Prostate gland (tissue), 2 donors: ENCODE measurements at regions not wholly inside any gene's neighbourhood (a gene's known extent, or its start where the extent isn't known, plus 50 kb on each side); places are given as distances from the start of the nearest gene placed in this dataset.

Experiments
- DNase-seq: peaks from one replicate; pipeline ENCODE4 v3.0.0-alpha.2; 2019; ENCODE audit warnings: low spot score
- H3K27ac ChIP-seq, 2 donors: fragments of 200-600 bp; sonication (generic); 2 replicates each; pipeline ENCODE4 v1.5.1; 2017 to 2019
- H3K27me3 ChIP-seq: fragments of 200-600 bp; sonication (generic); replicated peaks from 2 replicates; pipeline ENCODE4 v1.5.1; 2019; ENCODE audit not compliant: insufficient read depth
- H3K36me3 ChIP-seq, 2 donors: fragments of 200-600 bp; sonication (generic); 1 replicate in 1 of 2; 2 replicates in 1 of 2; pipeline versions ENCODE4 v1.5.1 to v1.8.1; 2017 to 2019
- H3K4me1 ChIP-seq: fragments of 200-600 bp; sonication (generic); replicated peaks from 2 replicates; pipeline ENCODE4 v1.5.1; 2019
- H3K4me3 ChIP-seq, 2 donors: fragments of 200-600 bp; sonication (generic); 2 replicates each; pipeline ENCODE4 v1.5.1; 2017 to 2019
- H3K9me3 ChIP-seq: fragments of 200-600 bp; sonication (generic); 2 replicates; pipeline ENCODE4 v1.5.1; 2017
- CTCF ChIP-seq, 4 experiments: fragments of 200-600 bp in 2 of 4; fragments of 450-650 bp in 2 of 4; sonication (generic) in 2 of 4; IDR thresholded peaks; 1 replicate in 3 of 4; 2 replicates in 1 of 4; pipeline ENCODE4 v1.5.1; 2016 to 2019; ENCODE audit warnings: antibody characterized with exemption in 4 of 4, mild to moderate bottlenecking in 2 of 4, moderate library complexity in 2 of 4
- POLR2A ChIP-seq: fragments of 450-650 bp; IDR thresholded peaks from one replicate; pipeline ENCODE4 v1.6.1; 2016; ENCODE audit warnings: antibody characterized with exemption, mild to moderate bottlenecking
- POLR2AphosphoS5 ChIP-seq: sonication (generic); formaldehyde crosslinking; IDR thresholded peaks from one replicate; pipeline ENCODE4 v1.6.1; 2017; ENCODE audit warnings: antibody characterized with exemption
- WGBS: methylation state at CpG from one replicate; pipeline ENCODE4 v1.1.5; 2018; 5-methylcytosine and 5-hydroxymethylcytosine counted together
- intact Hi-C: fragments of 100-400 bp; cut with DNase I; formaldehyde crosslinking; loops from one replicate; pipeline ENCODE4 v1.14.2; 2022

- no peak overlapping the region for H3K27ac ChIP-seq
- no peak overlapping the region for H3K4me3 ChIP-seq
- 27% methylated on average over 5 of the region's 5 CpGs for WGBS
- intact Hi-C loops = no loop called here
- no peak for DNase-seq
- no peak for TF ChIP-seq CTCF (IDR thresholded peaks at IDR 0.05)
- no peaks in the 10 kb centered on the region for H3K27me3 ChIP-seq
- no peaks in the 10 kb centered on the region for H3K9me3 ChIP-seq
- no peaks in the 10 kb centered on the region for H3K4me1 ChIP-seq
- no peaks in the 10 kb centered on the region for H3K36me3 ChIP-seq
These were observed 154.0 kb upstream of the ASIC2 start for GRCh38 chr17:33447090-33447489.

GRCh38 chr17:33451221-33451620, 158.1 kb upstream of the ASIC2 start:
- DNase-seq = no peak
- intact Hi-C loops = no loop called here
- no peak overlapping the region for H3K4me3 ChIP-seq
- H3K4me1 ChIP-seq = no peaks in the 10 kb centered on the region
- H3K9me3 ChIP-seq = no peaks in the 10 kb centered on the region
- H3K27me3 ChIP-seq = no peaks in the 10 kb centered on the region
- H3K27ac ChIP-seq = no peak overlapping the region
- no peaks in the 10 kb centered on the region for H3K36me3 ChIP-seq
- TF ChIP-seq POLR2A (no peak), CTCF (IDR thresholded peaks at IDR 0.05) (no peak), POLR2AphosphoS5 (no peak)
- 70% methylated on average over 7 of the region's 7 CpGs for WGBS

- intact Hi-C loops = no loop called here
- no peak for DNase-seq
- Histone ChIP-seq H3K4me1 (no peaks in the 10 kb centered on the region), H3K36me3 (no peaks in the 10 kb centered on the region), H3K4me3 (no peak overlapping the region), H3K27ac (no peak overlapping the region), H3K9me3 (no peaks in the 10 kb centered on the region), H3K27me3 (no peaks in the 10 kb centered on the region)
- whole genome bisulfite sequencing = 96% methylated on average over 1 of the region's 1 CpG
- no peak for TF ChIP-seq CTCF (IDR thresholded peaks at IDR 0.05)
These were observed 164.4 kb upstream of the ASIC2 start for GRCh38 chr17:33457477-33457876.

GRCh38 chr17:33459078-33459940, 166.2 kb upstream of the ASIC2 start:
- no peaks in the 10 kb centered on the region for H3K36me3 ChIP-seq
- no peak for TF ChIP-seq POLR2A
- no peak for TF ChIP-seq POLR2AphosphoS5
- no peak for TF ChIP-seq CTCF (IDR thresholded peaks at IDR 0.05)
- intact Hi-C loops = no loop called here
- no peak overlapping the region for H3K4me3 ChIP-seq
- 60% methylated on average over 17 of the region's 17 CpGs for WGBS
- no peaks in the 10 kb centered on the region for H3K27me3 ChIP-seq
- no peaks in the 10 kb centered on the region for H3K4me1 ChIP-seq
- DNase-seq = no peak
- no peaks in the 10 kb centered on the region for H3K9me3 ChIP-seq
- no peak overlapping the region for H3K27ac ChIP-seq

- Histone ChIP-seq H3K4me1 (no peaks in the 10 kb centered on the region), H3K36me3 (no peaks in the 10 kb centered on the region), H3K27ac (no peak overlapping the region), H3K27me3 (no peaks in the 10 kb centered on the region), H3K9me3 (no peaks in the 10 kb centered on the region), H3K4me3 (no peak overlapping the region)
- intact Hi-C loops = no loop called here
- no peak for DNase-seq
- WGBS = 56% methylated on average over 4 of the region's 4 CpGs
- TF ChIP-seq POLR2AphosphoS5 (no peak), CTCF (IDR thresholded peaks at IDR 0.05) (no peak), POLR2A (no peak)
These were observed 167.8 kb upstream of the ASIC2 start for GRCh38 chr17:33460781-33461450.
